Parathyroid adenoma (tissue), 2 donors: ENCODE measurements at regions not wholly inside any gene's neighbourhood (a gene's known extent, or its start where the extent isn't known, plus 50 kb on each side); places are given as distances from the start of the nearest gene placed in this dataset.

Experiments used
- H2AFZ ChIP-seq: fragments of 300-600 bp; sonication (generic); one replicate; pipeline ENCODE4 v1.7.0; 2017; ENCODE audit warnings: antibody characterized with exemption, mild to moderate bottlenecking
- H3K27ac ChIP-seq: fragments of 300-600 bp; sonication (generic); one replicate; pipeline ENCODE4 v1.7.0; 2017
- H3K27me3 ChIP-seq: fragments of 300-600 bp; sonication (generic); one replicate; pipeline ENCODE4 v1.7.0; 2017; ENCODE audit warnings: low read length; ENCODE audit not compliant: control insufficient read depth, insufficient read depth
- H3K36me3 ChIP-seq: fragments of 300-600 bp; sonication (generic); one replicate; pipeline ENCODE4 v1.7.0; 2017; ENCODE audit warnings: low read length; ENCODE audit not compliant: control insufficient read depth, insufficient read depth
- H3K4me1 ChIP-seq: fragments of 300-600 bp; sonication (generic); one replicate; pipeline ENCODE4 v1.7.0; 2017; ENCODE audit warnings: control low read depth
- H3K4me2 ChIP-seq: fragments of 300-600 bp; sonication (generic); one replicate; pipeline ENCODE4 v1.7.0; 2017; ENCODE audit warnings: low read length
- H3K4me3 ChIP-seq: fragments of 300-600 bp; sonication (generic); one replicate; pipeline ENCODE4 v1.7.0; 2017; ENCODE audit warnings: low read depth, low read length
- H3K79me2 ChIP-seq: fragments of 300-600 bp; sonication (generic); one replicate; pipeline ENCODE4 v1.7.0; 2017; ENCODE audit warnings: control low read depth
- H3K9ac ChIP-seq: fragments of 300-600 bp; sonication (generic); one replicate; pipeline ENCODE4 v1.7.0; 2017; ENCODE audit warnings: mild to moderate bottlenecking
- H3K9me3 ChIP-seq: fragments of 300-600 bp; sonication (generic); one replicate; pipeline ENCODE4 v1.7.0; 2017; ENCODE audit warnings: low read length; ENCODE audit not compliant: control insufficient read depth
- CTCF ChIP-seq: fragments of 300-600 bp; sonication (generic); IDR thresholded peaks from one replicate; pipeline ENCODE4 v1.7.0; 2017; ENCODE audit warnings: antibody characterized with exemption, mild to moderate bottlenecking
- donor health status: primary hyperparathyroidism.

GRCh38 chr3:76912841-76913383, 127.0 kb upstream of the ROBO2 start:
- no peak overlapping the region for H2AFZ ChIP-seq
- H3K36me3 ChIP-seq, result no peaks in the 10 kb centered on the region
- H3K4me1 ChIP-seq, result no peaks in the 10 kb centered on the region
- H3K4me3 ChIP-seq, result no peak overlapping the region
- H3K27me3 ChIP-seq, result no peaks in the 10 kb centered on the region
- H3K9me3 ChIP-seq, result no peaks in the 10 kb centered on the region
- H3K79me2 ChIP-seq, result no peaks in the 10 kb centered on the region
- no peak overlapping the region for H3K9ac ChIP-seq
- no peak overlapping the region for H3K4me2 ChIP-seq
- TF ChIP-seq CTCF, result no peak
- H3K27ac ChIP-seq, result no peak overlapping the region

- Histone ChIP-seq H3K4me1 (no peaks in the 10 kb centered on the region), H3K4me3 (no peak overlapping the region), H3K4me2 (no peak overlapping the region), H3K27me3 (no peaks in the 10 kb centered on the region), H3K79me2 (no peaks in the 10 kb centered on the region), H3K9me3 (no peaks in the 10 kb centered on the region), H3K27ac (no peak overlapping the region), H3K9ac (no peak overlapping the region), H3K36me3 (no peaks in the 10 kb centered on the region), H2AFZ (no peak overlapping the region)
- no peak for TF ChIP-seq CTCF
Observed at GRCh38 chr3:76917436-76917835, 122.5 kb upstream of the ROBO2 start.

GRCh38 chr3:76920511-76920910, 119.4 kb upstream of the ROBO2 start:
- H3K4me2 ChIP-seq, result no peak overlapping the region
- no peaks in the 10 kb centered on the region for H3K36me3 ChIP-seq
- H2AFZ ChIP-seq, result no peak overlapping the region
- no peaks in the 10 kb centered on the region for H3K27me3 ChIP-seq
- no peak overlapping the region for H3K4me3 ChIP-seq
- H3K4me1 ChIP-seq, result no peaks in the 10 kb centered on the region
- no peak for TF ChIP-seq CTCF
- H3K27ac ChIP-seq, result no peak overlapping the region
- no peak overlapping the region for H3K9ac ChIP-seq
- no peaks in the 10 kb centered on the region for H3K9me3 ChIP-seq
- no peaks in the 10 kb centered on the region for H3K79me2 ChIP-seq

- Histone ChIP-seq H3K27me3 (no peaks in the 10 kb centered on the region), H3K4me3 (no peak overlapping the region), H3K36me3 (no peaks in the 10 kb centered on the region), H2AFZ (no peak overlapping the region), H3K79me2 (no peaks in the 10 kb centered on the region), H3K4me1 (no peaks in the 10 kb centered on the region), H3K9ac (no peak overlapping the region), H3K4me2 (no peak overlapping the region), H3K9me3 (no peaks in the 10 kb centered on the region), H3K27ac (no peak overlapping the region)
- no peak for TF ChIP-seq CTCF
Observed at GRCh38 chr3:76923485-76923884, 116.4 kb upstream of the ROBO2 start.

- TF ChIP-seq CTCF, result no peak
- H3K9ac ChIP-seq, result no peak overlapping the region
- no peaks in the 10 kb centered on the region for H3K27me3 ChIP-seq
- no peaks in the 10 kb centered on the region for H3K9me3 ChIP-seq
- H3K4me3 ChIP-seq, result no peak overlapping the region
- H3K4me1 ChIP-seq, result no peaks in the 10 kb centered on the region
- H3K36me3 ChIP-seq, result no peaks in the 10 kb centered on the region
- no peak overlapping the region for H3K4me2 ChIP-seq
- no peak overlapping the region for H3K27ac ChIP-seq
- no peaks in the 10 kb centered on the region for H3K79me2 ChIP-seq
- H2AFZ ChIP-seq, result no peak overlapping the region
Observed at GRCh38 chr3:76930712-76931111, 109.2 kb upstream of the ROBO2 start.
